GM13977 (cell line): ENCODE measurements at regions not wholly inside any gene's neighbourhood (a gene's known extent, or its start where the extent isn't known, plus 50 kb on each side); places are given as distances from the start of the nearest gene placed in this dataset.

Experiments used
- DNase-seq: peaks from one replicate; pipeline ENCODE4 v3.0.0; 2012; ENCODE audit warnings: low spot score
- in situ Hi-C: fragments of 300-500 bp; cut with MboI; formaldehyde crosslinking; loops from one replicate; pipeline ENCODE4 v1.12.0; 2022; ENCODE audit warnings: low sequenced_read_pairs, low pct_unique_long_range_greater_than_20kb, mixed read lengths, inconsistent platforms; ENCODE audit not compliant: unreplicated experiment
- TF ChIP-seq, protein P1 (sequence below): IDR thresholded peaks from 2 replicates; pipeline ENCODE4 v1.5.1; 2012; ENCODE audit warnings: mild to moderate bottlenecking, control low read depth; ENCODE audit not compliant: insufficient read depth; ENCODE audit errors: extremely low read depth, missing control alignments

DNA sequence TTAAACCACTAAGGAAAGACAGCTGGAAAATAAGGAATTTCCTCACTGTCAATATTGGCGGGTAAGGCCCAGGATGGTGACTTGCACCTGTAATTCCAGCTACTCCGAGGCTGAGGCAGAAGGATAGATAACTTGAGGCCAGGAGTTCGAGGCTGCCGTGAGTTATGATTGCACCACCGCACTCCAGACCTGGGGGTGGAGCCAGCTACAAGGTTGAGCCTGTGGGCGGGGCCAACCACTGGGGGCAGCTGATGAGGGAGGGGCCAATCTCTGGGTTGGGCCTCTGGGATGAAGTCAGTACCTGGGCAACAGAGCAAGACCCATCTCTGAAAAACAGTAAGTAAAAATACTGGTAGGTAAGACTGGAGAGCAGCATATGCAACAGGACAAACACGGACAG lies 80.1 kb upstream of the ADO start:
- TF ChIP-seq, protein P1, sequence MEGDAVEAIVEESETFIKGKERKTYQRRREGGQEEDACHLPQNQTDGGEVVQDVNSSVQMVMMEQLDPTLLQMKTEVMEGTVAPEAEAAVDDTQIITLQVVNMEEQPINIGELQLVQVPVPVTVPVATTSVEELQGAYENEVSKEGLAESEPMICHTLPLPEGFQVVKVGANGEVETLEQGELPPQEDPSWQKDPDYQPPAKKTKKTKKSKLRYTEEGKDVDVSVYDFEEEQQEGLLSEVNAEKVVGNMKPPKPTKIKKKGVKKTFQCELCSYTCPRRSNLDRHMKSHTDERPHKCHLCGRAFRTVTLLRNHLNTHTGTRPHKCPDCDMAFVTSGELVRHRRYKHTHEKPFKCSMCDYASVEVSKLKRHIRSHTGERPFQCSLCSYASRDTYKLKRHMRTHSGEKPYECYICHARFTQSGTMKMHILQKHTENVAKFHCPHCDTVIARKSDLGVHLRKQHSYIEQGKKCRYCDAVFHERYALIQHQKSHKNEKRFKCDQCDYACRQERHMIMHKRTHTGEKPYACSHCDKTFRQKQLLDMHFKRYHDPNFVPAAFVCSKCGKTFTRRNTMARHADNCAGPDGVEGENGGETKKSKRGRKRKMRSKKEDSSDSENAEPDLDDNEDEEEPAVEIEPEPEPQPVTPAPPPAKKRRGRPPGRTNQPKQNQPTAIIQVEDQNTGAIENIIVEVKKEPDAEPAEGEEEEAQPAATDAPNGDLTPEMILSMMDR, result no peak
- in situ Hi-C loops, result no loop called here
- no peak for DNase-seq

DNA sequence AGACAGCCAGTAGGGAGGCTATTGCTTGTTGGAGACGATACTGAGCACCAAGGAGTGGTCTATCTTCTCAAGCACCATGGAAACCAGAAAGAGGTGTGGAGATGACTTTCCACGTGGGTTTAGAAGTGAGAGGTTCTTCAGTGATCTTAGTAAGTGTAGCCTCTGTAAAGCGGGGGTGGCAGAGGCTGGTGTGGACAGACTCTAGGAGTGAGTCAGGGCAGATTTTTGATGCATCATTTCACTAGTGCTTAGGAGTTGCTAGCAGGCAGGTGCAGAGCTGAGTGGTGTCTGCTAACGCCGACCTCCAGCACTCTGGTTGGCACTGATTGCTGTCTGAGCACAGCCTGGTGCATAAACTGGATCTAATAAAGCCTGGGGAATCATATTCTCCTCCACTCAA lies 78.4 kb upstream of the ADO start:
- TF ChIP-seq, protein P1, result no peak
- in situ Hi-C loops, result no loop called here
- peak; percentile 55 for DNase-seq

DNA sequence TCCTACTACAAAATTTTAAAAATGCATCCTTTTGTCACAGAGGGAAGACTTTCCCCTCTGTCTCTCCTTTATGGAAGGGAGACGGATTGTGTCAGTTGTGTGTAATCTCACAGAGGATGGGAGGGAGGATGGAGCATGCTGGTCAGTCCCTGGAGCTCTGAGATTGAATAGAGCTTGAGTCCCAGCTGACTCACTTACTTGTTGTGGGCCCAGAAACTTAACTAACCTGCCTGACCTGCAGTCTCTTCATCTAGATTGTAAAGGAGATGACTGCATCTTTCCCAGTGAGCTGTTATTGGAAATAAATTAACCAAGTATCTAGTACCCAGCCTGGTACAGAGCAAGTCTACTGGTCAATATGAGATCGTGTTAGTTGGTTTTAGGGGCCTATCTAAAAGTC lies 77.9 kb upstream of the ADO start:
- DNase-seq, result no peak
- in situ Hi-C loops, result no loop called here
- TF ChIP-seq, protein P1, result no peak

DNA sequence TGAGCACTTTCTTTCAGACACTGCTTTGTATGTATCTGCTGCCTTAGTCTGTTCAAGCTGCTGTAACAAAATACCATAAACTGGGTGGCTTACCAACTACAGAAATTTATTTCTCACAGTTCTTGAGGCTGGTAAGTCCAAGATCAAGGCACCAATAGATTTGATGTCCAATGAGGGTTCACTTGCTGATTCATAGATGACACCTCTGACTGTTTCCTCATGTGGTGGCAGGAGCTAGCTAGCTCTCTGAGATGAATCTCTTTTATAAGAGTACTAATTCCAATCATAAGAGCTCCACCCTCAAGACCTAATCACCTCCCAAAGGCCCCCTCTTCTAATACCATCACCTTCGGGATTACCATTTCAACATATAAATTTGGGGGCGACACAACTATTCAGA lies 76.6 kb upstream of the ADO start:
- TF ChIP-seq, protein P1, result no peak
- DNase-seq, result no peak
- in situ Hi-C loops, result no loop called here

DNA sequence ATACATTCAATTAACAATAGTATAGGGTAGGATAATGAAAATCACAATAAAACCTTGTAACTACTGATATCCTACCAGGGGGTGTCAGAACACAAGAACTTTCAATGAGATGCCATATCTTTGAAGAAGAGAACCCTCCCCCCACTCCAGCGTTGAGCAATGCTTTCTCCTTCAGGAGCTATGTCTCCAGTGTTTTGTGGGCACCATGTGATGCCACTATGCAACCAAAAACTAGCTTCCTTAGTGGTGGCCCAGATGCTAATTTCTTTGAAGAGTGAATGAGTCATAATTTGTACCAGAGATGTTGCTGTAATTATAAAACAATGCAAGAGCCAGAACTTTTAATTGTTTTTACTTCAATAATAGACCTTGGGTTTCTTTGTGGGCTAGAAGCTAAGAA lies 76.0 kb upstream of the ADO start:
- in situ Hi-C loops, result no loop called here
- TF ChIP-seq, protein P1, result no peak
- no peak for DNase-seq

DNA sequence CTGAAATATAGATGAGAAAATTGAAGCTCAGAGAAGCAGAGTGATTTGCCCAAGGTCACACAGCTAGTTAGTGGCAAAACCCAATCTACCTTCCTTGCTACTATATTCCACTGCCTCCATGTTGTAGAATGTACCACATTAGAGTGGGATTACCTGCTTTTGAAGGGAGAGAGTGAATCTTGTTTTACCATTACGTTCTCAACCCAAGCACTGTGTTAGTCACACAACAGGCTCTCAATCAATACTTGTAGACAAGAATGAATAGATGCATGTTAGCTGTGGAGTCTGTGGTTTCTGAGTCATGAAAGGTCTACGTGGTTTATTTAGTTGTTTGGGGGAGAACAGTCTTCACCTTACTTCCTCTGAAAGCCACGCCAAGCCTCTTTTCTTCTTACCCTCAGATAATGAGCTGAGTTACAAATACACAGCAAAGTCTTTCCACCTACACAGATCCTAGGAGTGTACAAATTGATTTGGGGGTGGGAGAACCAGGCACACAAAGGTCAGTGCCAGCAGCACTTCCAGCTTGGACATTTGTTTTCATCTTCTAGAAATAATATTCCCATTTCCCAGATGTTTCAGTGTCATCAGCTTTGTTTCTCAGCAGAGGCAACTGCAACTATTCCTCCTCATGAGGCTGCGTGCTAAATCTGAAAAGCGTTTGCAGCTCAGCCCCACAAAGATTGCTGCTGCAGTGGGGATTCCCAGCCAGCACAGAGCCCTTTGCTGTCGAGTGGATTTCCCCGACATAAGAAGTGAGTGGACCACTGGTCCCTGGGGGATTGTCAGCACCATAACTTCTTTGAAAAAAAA lies 71.5 kb upstream of the ADO start:
- in situ Hi-C loops, result no loop called here
- DNase-seq, result peak; percentile 66
- TF ChIP-seq, protein P1, result no peak
